CD4-positive, alpha-beta T cell treated with Interleukin-12 subunit alpha and Interleukin-12 subunit beta, for 1 hour (primary cell): ENCODE measurements at regions not wholly inside any gene's neighbourhood (a gene's known extent, or its start where the extent isn't known, plus 50 kb on each side); places are given as distances from the start of the nearest gene placed in this dataset.
A peak's percentile ranks its signal among the peaks of the same experiment; 100 is the strongest.

Experiments
- DNase-seq: peaks from one replicate; pipeline ENCODE4 v3.0.0-alpha.2; 2020

GRCh38 chrX:76228499-76228898 is 55.6 kb downstream of the PBDC1 start:
- no peak for DNase-seq

DNA sequence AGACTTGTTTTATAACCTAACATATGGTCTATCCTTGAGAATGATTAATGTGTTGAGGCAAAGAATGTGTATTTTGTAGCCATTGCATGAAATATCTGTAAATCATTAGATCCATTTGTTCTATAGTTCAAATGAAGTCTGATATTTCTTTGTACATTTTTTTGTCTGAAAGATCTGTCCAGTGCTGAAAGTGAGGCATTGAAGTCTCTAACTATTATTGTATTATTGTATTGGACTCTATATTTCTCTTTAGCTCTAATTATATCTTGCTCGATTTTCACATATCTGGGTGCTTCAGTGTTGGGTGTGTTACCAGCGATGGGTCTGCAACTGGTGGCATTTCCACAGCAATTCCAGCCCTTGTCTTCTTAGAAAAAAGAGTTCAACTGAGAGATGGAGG is 76.0 kb downstream of the PBDC1 start:
- DNase-seq = no peak

- peak; percentile 56 for DNase-seq
These were observed 80.6 kb downstream of the PBDC1 start for GRCh38 chrX:76253432-76253831.

DNA sequence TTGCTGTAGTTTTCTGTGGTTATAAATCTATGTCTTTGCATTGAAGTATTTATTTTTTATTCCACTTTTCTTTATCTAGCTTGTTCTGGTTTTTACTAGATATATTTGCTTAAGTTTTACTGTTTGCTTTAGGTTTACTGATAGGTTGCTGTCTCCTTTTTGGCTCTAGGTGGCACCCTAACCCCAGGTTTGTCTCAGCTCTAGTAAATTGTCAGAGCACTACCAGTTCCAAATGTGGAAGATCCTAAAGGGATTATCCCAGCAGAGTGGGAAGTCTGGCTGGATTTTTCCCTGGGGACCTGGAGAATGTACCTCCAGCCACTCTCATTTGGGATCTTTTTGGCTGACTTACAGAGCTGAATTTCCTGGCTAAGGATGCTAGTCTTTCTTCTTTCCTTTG is 106.1 kb downstream of the PBDC1 start:
- peak; percentile 42 for DNase-seq
